GM19239 (cell line): ENCODE measurements at regions not wholly inside any gene's neighbourhood (a gene's known extent, or its start where the extent isn't known, plus 50 kb on each side); places are given as distances from the start of the nearest gene placed in this dataset.

Experiments
- DNase-seq: peaks from one replicate; pipeline ENCODE4 v3.0.0; 2011; ENCODE audit warnings: low spot score; ENCODE audit not compliant: insufficient read length
- FAIRE-seq: peaks from 2 replicates; lab custom pipeline; 2011; peaks lifted over from hg19 to GRCh38; lab: Jason Lieb, UNC

GRCh38 chr13:73365681-73366080 is 306.9 kb downstream of the KLF5 start:
- FAIRE-seq (no peak), DNase-seq (no peak)

DNA sequence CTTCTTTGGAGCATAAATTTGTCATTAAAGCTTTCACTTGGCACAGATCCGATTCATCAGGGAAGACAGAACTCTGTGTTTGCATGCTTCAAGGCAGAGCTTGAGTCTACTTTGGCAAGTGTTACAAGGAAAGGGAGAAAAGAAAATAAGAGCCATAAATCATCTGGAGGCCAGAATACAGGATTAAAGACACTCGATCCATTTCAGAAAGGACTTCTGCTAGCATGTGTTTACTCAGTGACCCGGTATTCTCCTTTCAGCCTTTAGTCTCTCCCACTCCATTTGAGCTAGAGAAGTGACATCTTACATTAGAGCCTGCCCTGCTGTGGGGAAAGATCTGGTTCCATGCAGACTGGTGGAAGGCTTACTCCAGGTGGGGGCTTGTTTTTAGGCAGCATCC is 306.4 kb downstream of the KLF5 start:
- no peak for FAIRE-seq
- DNase-seq, result no peak

DNA sequence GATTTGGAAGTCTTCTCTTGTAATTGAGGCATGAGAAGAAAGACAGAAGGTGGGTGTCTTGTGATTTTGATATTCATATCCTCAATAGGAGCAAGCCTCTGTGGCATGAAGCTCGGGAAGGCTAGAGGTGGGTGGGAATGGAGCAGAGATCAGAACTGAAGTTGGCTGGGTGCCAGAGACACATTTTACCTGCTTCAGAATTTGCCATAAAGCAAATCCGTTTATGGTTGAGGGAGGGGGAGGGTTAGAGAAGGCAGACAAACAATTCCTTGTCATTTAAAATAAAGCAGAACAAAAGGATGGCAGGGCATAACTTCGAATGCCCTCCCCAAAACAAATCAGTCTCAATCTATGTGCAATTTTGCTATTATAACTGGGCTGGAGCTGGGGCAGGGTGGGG is 305.9 kb downstream of the KLF5 start:
- DNase-seq (no peak), FAIRE-seq (no peak)

- FAIRE-seq, result no peak
- no peak for DNase-seq
Observed at GRCh38 chr13:73358606-73359095, 299.8 kb downstream of the KLF5 start.

- FAIRE-seq (no peak), DNase-seq (no peak)
Observed at GRCh38 chr13:73355134-73355533, 296.3 kb downstream of the KLF5 start.

DNA sequence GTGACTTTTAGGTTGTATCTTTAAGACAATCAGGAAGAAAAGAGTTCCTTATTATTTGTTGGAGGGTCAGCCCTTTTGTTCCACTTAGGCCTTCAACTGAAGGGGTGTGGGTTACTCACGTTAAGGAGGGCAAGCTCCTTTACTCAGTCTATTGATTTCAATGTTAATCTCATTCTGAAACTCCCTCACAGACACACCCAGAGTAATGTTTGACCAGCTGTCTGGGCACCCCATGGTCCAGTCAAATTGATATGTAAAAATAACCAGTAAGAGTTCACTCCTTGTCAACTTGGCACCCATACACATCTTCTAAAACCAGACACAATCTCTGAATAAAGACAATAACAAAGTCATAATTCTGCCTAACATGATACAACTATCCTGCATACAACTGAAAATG is 292.9 kb downstream of the KLF5 start:
- DNase-seq (no peak), FAIRE-seq (no peak)

- DNase-seq, result no peak
- no peak for FAIRE-seq
Observed at GRCh38 chr13:73341748-73342147, 282.9 kb downstream of the KLF5 start.

DNA sequence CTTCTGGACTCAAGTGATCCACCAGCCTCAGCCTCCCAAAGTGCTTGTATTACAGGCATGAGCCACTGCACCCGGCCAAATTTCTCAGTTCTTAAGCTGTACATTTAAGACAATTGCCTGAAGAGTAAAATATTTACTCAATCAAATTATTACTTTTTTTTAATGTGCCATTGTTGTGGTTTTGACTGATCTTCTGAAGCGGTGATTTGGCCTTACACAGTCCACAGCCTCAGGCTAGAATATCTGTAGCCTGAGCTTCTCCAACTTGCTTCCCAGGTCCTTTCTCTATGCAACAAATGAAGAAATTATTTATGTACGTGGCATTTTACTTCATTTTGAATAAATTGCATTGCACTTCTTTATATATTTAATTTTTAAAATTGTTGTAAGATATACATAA is 281.3 kb downstream of the KLF5 start:
- FAIRE-seq (no peak), DNase-seq (no peak)

DNA sequence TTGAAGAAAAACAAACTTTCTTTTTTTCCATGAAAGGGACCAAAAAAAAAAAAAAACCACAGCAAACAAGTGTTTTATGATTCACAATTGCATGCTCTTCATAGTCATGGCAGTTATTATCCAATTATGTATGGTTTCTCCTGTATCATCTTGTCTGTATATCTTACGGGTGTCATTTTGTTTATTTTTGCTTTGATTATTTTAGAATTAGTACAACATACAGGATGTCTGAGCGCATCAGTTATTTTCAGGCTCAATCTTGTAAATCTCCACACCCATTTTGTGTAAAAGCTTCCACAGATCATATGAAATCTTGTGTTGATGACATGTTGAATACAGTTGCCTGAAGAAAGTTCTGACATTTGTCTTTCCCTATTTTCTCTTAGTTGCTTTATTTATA is 280.3 kb downstream of the KLF5 start:
- DNase-seq, result no peak
- no peak for FAIRE-seq

DNA sequence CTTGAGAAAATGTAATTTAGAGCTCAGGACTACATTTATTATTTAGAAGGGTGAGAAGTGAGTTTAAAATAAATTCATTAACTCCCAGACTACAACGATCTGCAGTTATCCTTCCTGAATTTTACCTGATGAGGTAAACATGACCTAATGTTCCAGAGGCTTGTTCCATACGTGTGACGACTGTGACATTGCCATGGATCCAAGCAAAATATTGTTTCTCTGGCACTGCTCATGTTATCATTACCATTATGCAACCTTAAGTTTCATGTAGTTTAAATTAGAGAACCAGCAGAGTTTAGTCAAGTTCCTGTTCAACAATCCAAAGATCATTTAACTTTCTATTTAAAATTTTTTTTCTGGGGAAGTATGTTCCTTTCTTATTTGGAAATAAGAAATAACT is 279.6 kb downstream of the KLF5 start:
- FAIRE-seq, result no peak
- no peak for DNase-seq

GRCh38 chr13:73337532-73337931 is 278.7 kb downstream of the KLF5 start:
- FAIRE-seq (no peak), DNase-seq (no peak)

DNA sequence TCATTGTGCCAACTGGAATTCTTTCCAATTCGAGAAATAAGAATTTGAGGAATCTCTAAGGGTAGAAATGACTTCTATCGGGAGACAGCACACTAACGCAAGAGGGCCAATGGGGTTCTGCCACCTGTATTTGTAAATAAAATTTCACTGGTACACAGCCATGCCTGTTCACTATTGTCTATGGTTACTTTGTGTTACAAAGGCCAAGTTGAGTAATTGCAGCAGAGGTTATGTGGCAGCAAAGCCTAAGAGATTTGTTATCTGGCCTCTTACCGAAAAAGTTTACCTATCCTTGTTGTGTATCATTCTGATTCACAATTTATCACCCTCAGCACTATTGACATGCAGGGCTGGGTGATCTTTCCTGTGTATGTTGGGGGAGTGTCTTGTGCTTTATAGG is 278.0 kb downstream of the KLF5 start:
- DNase-seq, result no peak
- FAIRE-seq, result no peak

- DNase-seq (no peak), FAIRE-seq (no peak)
Observed at GRCh38 chr13:73335944-73336343, 277.1 kb downstream of the KLF5 start.

GRCh38 chr13:73335210-73335609 is 276.4 kb downstream of the KLF5 start:
- peak; percentile 95 for FAIRE-seq
- peak; percentile 6 for DNase-seq

DNA sequence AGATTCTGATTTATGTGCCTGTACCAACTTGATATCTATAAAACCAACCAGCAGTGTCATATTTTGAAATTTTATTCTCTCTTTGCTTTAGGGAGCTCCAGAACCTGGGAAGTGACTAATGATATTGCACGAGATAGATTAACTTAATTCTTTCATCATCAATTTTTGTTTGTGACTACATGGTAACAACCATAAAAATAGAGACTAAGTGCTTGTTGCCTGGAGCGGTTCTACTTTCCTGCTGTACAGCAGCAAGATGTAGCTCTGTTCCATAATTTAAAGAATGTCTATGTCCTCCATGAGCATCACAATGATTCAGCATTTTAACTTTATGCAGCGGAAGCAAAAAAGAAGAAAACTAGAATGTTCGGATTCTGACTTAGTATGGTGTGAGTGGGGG is 275.6 kb downstream of the KLF5 start:
- FAIRE-seq (no peak), DNase-seq (no peak)

GRCh38 chr13:73331556-73331955 is 272.8 kb downstream of the KLF5 start:
- FAIRE-seq (no peak), DNase-seq (no peak)

DNA sequence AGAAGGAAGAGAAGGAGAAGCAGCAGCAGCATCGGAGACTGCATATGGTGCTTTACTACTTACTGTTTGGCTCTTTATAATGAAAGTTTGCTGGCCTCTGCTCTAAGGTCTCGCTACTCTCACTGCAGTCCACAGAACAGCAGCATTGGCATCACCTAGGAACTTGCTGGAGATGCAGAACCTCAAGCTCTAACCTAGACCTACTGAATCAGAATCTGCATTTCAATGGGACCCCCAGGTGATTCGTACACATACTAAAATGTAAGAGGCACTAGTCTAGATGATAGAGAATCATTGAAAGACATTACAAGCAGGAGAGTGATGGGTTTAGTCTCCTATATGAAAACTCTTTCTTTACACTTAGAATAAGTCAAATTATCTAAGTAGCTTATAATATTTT is 270.6 kb downstream of the KLF5 start:
- DNase-seq (no peak), FAIRE-seq (no peak)

DNA sequence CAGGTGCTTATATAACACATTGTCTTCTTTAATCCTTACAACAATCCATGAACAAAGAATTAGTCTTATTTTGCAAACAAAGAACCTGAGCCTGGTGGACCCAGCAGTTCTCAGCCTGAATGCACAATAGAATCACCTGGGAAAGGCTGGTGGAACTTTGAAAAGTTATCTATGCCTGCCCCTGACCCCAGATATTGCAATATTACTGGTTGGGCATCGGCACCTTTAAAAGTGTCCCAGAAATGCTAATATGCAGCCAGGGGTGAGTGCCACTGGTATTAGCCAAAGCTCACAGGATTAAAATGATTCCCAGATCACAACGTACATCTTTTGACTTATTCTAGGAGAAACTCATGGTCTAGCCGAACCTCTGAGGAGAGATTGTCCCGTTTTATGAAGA is 268.8 kb downstream of the KLF5 start:
- no peak for FAIRE-seq
- DNase-seq, result no peak

GRCh38 chr13:73325723-73326558 is 267.1 kb downstream of the KLF5 start:
- DNase-seq, result no peak
- FAIRE-seq, result peak; percentile 45

- DNase-seq, result no peak
- no peak for FAIRE-seq
Observed at GRCh38 chr13:73324842-73325722, 266.3 kb downstream of the KLF5 start.

GRCh38 chr13:73323615-73324014 is 264.8 kb downstream of the KLF5 start:
- no peak for FAIRE-seq
- no peak for DNase-seq
